ENCODE measurements at regions not wholly inside any gene's neighbourhood (a gene's known extent, or its start where the extent isn't known, plus 50 kb on each side); places are given as distances from the start of the nearest gene placed in this dataset.

GRCh38 chr10:69750011-69750373 lies 51.7 kb upstream of the COL13A1 start:
- DNase-seq (ENCODE audit: low read depth): no peak
- no peak for TF ChIP-seq CTCF (IDR thresholded peaks at IDR 0.05; ENCODE audit: insufficient read depth, low read length)

DNA sequence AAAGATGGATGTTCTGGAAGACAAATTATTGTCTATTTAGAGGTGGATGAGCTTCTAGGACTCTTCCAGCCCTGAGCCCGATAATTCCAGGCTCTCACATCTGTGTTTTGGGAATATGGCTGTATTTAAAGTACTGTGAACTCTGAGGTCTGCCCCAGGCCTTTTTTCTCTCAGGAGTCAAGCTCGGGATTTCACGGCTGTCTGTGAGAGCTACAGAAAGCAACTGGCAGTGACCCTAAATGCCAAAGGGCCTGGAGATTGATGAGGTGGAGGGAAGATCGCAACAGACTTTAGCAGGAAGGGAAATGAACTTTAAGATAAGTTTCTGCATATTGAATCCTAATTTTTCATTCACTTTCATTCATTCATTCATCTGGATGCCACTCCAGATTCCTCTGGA lies 51.0 kb upstream of the COL13A1 start:
- TF ChIP-seq CTCF (IDR thresholded peaks at IDR 0.05; ENCODE audit: insufficient read depth, low read length): no peak
- H3K4me3 ChIP-seq (ENCODE audit: low read depth, low read length): no peak overlapping the region
- DNase-seq (ENCODE audit: low read depth): no peak

More at GRCh38 chr10:69750011-69750373, 51.7 kb upstream of the COL13A1 start:
- no peak overlapping the region for H3K4me3 ChIP-seq (ENCODE audit: low read depth, low read length)

GRCh38 chr10:69751214-69751613 lies 50.5 kb upstream of the COL13A1 start:
- no peak overlapping the region for H3K4me3 ChIP-seq (ENCODE audit: low read depth, low read length)
- no peak for DNase-seq (ENCODE audit: low read depth)
- TF ChIP-seq CTCF (IDR thresholded peaks at IDR 0.05; ENCODE audit: insufficient read depth, low read length): no peak

All from fibroblast of the aortic adventitia (primary cell).